22Rv1 (cell line): ENCODE measurements at regions not wholly inside any gene's neighbourhood (a gene's known extent, or its start where the extent isn't known, plus 50 kb on each side); places are given as distances from the start of the nearest gene placed in this dataset.

Experiments
- CTCF ChIP-seq: fragments of 450-650 bp; IDR thresholded peaks from 2 replicates; pipeline ENCODE4 v1.5.1; 2017; ENCODE audit warnings: mild to moderate bottlenecking
- ZFX ChIP-seq: fragments of 450-650 bp; IDR thresholded peaks from 2 replicates; pipeline ENCODE4 v1.6.1; 2017; ENCODE audit warnings: antibody characterized with exemption, borderline replicate concordance

GRCh38 chr3:194194757-194195085 lies 58.8 kb downstream of the HES1 start:
- TF ChIP-seq CTCF (no peak), ZFX (no peak)
